Muscle layer of colon (tissue), 2 donors: ENCODE measurements at regions not wholly inside any gene's neighbourhood (a gene's known extent, or its start where the extent isn't known, plus 50 kb on each side); places are given as distances from the start of the nearest gene placed in this dataset.

Experiments used
- H3K27ac ChIP-seq: one replicate; pipeline ENCODE4 v1.7.0; 2013; ENCODE audit warnings: low read depth, mild to moderate bottlenecking, low read length, moderate library complexity
- H3K27me3 ChIP-seq, 2 donors: one replicate each; pipeline ENCODE4 v1.7.0; 2013; ENCODE audit warnings: low read length in 2 of 2, mild to moderate bottlenecking in 2 of 2; ENCODE audit not compliant: insufficient read depth in 2 of 2, control insufficient read depth in 1 of 2
- H3K36me3 ChIP-seq: one replicate; pipeline ENCODE4 v1.7.0; 2013; ENCODE audit warnings: mild to moderate bottlenecking, low read length; ENCODE audit not compliant: insufficient read depth
- H3K4me1 ChIP-seq: one replicate; pipeline ENCODE4 v1.7.0; 2013; ENCODE audit warnings: mild to moderate bottlenecking, low read length; ENCODE audit not compliant: insufficient read depth
- H3K4me3 ChIP-seq, 2 donors: one replicate each; pipeline ENCODE4 v1.7.0; 2013; ENCODE audit warnings: low read length in 2 of 2, low read depth in 1 of 2, mild to moderate bottlenecking in 1 of 2, moderate library complexity in 1 of 2
- H3K9ac ChIP-seq: one replicate; pipeline ENCODE4 v1.7.0; 2013; ENCODE audit warnings: low read length
- H3K9me3 ChIP-seq: one replicate; pipeline ENCODE4 v1.7.0; 2013; ENCODE audit warnings: mild to moderate bottlenecking, low read length
- donor health status: abdominal sarcoma.
- donor health status: Adenocarcinoma of cecum.

DNA sequence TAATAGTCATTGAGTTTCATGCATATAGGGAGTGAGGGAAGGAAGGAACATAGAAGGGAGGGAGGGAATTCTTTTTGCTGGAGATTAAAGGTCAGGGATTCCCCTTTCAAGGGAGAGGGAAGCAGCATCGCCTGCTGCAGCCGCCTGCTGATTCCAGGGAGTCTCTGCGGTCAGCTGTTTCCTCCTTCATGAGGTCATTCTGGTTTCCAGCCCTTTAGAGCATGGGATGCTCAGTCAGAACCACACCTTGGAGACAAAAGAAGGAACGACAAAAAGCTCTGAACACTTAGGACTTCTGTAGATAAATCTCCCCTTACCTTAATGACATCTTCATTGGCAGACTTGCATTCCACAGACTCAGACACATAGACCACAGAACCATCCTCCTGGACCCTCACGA lies 923.0 kb upstream of the TMEM132C start:
- Histone ChIP-seq H3K27ac (peak overlapping the region; percentile 32), H3K27me3 (no peaks in the 10 kb centered on the region), H3K9me3 (no peaks in the 10 kb centered on the region)

DNA sequence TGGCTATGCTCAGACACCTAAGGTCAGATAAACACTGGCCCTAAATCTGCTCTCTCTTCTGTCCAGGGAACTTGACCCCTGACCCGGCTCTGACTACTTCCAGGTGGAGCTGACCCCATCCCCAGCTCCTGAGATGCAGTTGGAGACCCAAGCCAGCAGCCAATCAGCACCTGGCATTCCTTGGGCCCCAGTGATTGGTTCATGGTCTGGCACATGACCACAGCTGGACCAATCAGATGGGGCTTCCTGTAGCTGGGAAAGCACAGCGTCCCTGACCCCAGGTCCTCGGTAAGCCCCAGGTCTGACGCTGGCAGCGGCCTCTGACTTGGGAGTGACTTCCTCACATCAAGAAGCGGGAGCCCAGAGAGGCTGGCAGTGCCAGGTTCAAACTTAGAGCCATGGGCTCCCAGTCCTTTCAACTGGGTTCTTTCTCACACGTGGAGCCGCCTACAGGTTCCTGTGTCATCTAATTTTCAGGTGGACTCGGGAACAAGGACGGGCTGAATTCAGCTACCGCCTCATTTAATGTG lies 915.4 kb upstream of the TMEM132C start:
- Histone ChIP-seq H3K4me1 (no peaks in the 10 kb centered on the region), H3K27ac (no peak overlapping the region), H3K9me3 (no peaks in the 10 kb centered on the region), H3K4me3 (no peak overlapping the region), H3K9ac (no peak overlapping the region), H3K36me3 (no peaks in the 10 kb centered on the region), H3K27me3 (no peaks in the 10 kb centered on the region)

More for the DNA sequence above, 923.0 kb upstream of the TMEM132C start:
- Histone ChIP-seq H3K9ac (no peak overlapping the region), H3K36me3 (no peaks in the 10 kb centered on the region), H3K4me3 (no peak overlapping the region), H3K4me1 (peaks cover 11% of the 10 kb centered on the region)

DNA sequence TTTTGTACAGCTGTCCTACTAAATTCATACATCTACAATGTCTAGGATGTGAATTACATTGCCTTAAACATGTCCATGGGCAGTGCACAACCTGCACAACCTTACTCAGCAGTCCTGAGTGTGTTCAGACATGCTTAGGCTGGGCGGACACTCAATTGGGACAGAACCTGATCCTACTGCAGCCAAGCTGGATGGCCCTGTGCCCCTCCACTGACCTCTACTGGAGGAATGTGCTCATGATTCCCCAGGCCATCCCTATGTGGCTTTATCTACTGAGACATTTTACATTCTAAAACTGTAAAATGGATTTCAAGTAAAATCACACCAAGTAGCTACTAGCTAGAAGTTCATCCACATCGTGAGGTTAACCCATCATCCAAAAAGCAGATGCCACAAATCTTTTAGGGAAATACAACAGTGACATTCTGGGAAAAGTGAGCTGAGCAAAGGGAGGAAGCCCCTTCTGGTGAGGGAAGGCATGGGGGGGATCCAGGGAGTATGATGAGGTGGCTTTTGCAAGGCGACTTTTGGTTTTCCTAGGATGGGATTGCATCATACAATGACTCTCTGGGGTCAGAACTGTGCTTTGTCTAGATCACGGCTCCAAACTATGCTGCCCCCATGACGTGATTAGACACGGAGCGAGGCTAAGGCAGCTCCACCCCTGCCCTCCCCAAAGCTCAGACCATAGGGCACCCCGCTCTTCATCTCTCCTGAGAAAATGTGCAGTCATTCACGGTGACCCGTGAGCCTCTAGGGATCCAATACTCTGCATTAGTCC lies 911.7 kb upstream of the TMEM132C start:
- Histone ChIP-seq H3K36me3 (no peaks in the 10 kb centered on the region), H3K4me1 (no peaks in the 10 kb centered on the region), H3K9me3 (no peaks in the 10 kb centered on the region), H3K4me3 (no peak overlapping the region), H3K9ac (no peak overlapping the region), H3K27me3 (no peaks in the 10 kb centered on the region), H3K27ac (no peak overlapping the region)

DNA sequence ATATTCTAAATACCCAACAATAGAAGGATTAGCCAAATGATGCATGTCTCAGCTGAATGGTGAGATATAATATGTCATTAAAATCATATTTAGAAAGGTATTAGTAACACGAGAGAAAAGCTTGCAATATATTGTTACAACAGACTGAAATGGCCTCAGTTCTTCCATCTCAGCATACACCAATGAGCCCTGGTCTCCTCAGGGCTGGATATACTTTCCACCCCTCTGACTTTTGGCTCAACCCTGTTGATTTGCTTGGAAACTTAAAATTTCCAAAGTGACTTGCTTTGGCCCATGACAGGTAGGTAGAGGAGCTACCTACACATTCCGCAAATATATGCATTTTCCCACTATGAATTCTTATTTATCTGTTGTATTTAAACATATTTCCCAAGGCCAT lies 908.1 kb upstream of the TMEM132C start:
- Histone ChIP-seq H3K9me3 (no peaks in the 10 kb centered on the region), H3K36me3 (no peaks in the 10 kb centered on the region), H3K27ac (no peak overlapping the region), H3K9ac (no peak overlapping the region), H3K4me1 (no peaks in the 10 kb centered on the region), H3K4me3 (no peak overlapping the region), H3K27me3 (no peaks in the 10 kb centered on the region)

DNA sequence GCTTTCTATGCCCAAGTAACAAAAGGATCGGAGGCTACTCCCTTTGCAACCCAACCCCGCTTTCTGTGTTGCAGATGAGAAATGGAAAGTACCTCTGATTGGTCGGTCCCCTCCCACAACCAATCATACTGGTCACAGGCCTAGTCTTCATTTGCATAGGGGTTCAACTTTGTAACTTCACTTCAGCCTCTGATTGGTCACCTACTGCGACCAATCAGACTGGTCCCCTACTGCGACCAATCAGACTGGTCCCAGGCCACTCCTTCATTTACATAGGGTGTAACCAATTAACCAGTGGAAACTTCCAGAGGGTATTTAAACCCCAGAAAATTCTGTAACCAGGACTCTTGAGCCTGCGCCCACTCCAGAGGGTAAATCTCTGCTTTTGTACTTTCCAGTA lies 906.4 kb upstream of the TMEM132C start:
- H3K4me3 ChIP-seq, result no peak overlapping the region
- H3K9ac ChIP-seq, result no peak overlapping the region
- H3K36me3 ChIP-seq, result no peaks in the 10 kb centered on the region
- H3K9me3 ChIP-seq, result no peaks in the 10 kb centered on the region
- H3K4me1 ChIP-seq, result no peaks in the 10 kb centered on the region
- no peaks in the 10 kb centered on the region for H3K27me3 ChIP-seq
- H3K27ac ChIP-seq, result no peak overlapping the region

DNA sequence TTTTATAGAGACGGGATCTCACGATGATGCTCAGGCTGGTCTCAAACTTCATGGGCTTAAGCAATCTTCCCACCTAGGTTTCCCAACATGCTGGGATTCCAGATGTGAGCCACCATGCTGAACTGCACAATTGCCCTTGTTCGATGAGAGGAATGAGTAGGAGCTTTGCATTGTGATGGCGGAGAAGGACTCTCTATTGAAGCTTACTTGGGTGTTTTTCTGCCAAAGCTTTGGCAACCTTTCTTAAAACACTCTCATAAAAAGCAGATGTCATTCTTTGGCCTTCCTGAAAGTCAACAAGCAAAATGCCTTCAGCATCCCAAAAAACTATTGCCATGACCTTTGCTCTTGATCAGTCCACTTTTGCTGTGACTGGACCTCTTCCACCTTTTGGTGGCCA lies 904.8 kb upstream of the TMEM132C start:
- no peak overlapping the region for H3K4me3 ChIP-seq
- no peaks in the 10 kb centered on the region for H3K4me1 ChIP-seq
- H3K36me3 ChIP-seq, result no peaks in the 10 kb centered on the region
- H3K9me3 ChIP-seq, result no peaks in the 10 kb centered on the region
- no peak overlapping the region for H3K27ac ChIP-seq
- no peaks in the 10 kb centered on the region for H3K27me3 ChIP-seq
- no peak overlapping the region for H3K9ac ChIP-seq

DNA sequence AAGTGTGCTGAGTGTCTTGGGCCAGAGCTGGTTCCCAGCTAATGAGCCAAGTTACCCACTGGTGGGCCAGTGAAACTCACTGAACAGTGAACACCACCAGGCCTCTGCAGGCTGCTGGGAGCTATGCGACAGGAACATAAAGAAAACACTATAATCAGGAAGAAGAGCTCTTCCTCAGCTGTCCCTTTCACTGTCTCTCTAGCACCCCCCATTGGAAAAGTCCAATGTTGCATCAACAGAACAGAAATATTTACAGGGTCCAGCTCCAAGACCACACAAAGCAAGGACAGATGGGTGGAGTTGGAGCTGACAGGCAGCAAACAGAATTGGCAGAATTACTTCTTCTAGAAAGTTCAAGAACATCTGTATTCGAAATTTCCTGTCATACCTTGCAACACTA lies 903.6 kb upstream of the TMEM132C start:
- Histone ChIP-seq H3K36me3 (no peaks in the 10 kb centered on the region), H3K9ac (no peak overlapping the region), H3K27ac (no peak overlapping the region), H3K4me1 (no peaks in the 10 kb centered on the region), H3K4me3 (no peak overlapping the region), H3K9me3 (no peaks in the 10 kb centered on the region), H3K27me3 (no peaks in the 10 kb centered on the region)

DNA sequence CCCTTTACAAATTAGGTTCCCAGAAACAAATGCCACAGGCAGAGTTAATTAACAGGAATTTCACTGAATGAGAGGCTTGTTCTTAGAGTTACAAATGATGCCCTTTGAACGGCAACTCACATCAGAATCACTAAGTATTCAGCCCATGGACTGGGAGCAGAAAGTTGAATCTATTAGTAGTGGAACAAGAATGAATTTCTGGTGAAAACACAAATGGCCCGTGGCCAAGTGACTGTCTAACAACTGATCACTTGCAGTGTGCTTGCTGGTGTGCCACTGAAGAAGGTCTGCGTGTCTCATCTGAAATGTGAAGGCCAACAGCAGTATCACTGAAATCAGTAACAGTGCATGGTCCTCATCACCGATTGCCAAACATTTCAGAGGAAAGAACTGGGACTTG lies 893.4 kb upstream of the TMEM132C start:
- Histone ChIP-seq H3K4me3 (no peak overlapping the region), H3K27me3 (no peaks in the 10 kb centered on the region), H3K27ac (no peak overlapping the region), H3K4me1 (no peaks in the 10 kb centered on the region), H3K36me3 (no peaks in the 10 kb centered on the region), H3K9ac (no peak overlapping the region), H3K9me3 (no peaks in the 10 kb centered on the region)

DNA sequence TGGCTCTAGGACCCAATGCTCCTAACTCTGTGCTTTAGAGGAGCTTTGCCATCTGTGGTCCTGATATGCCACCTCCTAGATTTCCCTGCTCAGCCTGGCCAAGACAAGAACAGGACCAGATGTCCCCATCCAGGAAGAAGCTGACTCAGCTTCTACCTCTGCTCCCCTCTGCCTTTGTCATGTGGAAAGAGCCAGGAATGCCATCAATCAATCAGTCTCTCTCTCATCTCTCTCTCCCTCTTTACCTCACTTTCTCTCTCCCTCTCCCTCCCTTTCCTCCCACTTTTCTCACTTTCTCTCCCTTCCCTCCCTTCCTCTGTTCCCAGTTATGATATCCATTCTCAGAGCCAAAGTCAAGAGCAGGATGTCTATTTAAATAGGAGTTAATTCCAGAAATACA lies 892.5 kb upstream of the TMEM132C start:
- H3K9me3 ChIP-seq, result no peaks in the 10 kb centered on the region
- no peak overlapping the region for H3K9ac ChIP-seq
- H3K36me3 ChIP-seq, result no peaks in the 10 kb centered on the region
- H3K4me3 ChIP-seq, result no peak overlapping the region
- H3K4me1 ChIP-seq, result no peaks in the 10 kb centered on the region
- no peaks in the 10 kb centered on the region for H3K27me3 ChIP-seq
- H3K27ac ChIP-seq, result no peak overlapping the region

DNA sequence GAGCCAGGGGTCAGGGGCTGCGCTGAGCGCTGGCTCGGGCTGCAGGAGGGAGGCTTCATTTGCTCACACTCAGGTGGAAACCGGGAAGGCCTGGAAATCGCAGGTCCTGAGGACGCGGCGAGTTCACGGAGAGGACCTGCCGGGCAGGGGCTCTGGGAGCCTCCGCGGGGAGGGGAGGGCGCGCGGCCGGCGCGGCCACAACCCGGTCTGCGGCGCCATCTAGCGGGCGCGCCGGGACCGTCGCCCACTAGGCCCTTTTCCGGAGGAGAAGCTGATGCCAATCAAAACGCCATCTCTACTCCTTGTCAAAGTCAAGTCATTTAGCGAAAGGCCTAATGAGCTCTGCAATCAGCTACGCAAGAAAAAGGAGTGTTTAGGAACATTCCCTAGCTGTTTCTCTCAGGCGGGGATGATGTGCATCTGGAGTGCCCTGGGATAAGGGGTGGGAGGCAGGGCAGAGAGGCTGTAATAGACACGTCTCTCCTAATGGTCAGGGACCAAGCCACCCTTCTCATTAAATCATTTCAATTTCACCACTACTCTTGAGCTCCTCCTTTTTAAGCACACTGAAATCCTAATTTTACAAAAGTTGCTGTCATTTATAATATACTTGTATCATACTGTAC lies 885.8 kb upstream of the TMEM132C start:
- no peaks in the 10 kb centered on the region for H3K9me3 ChIP-seq
- H3K36me3 ChIP-seq, result no peaks in the 10 kb centered on the region
- H3K4me3 ChIP-seq, result no peak overlapping the region
- no peak overlapping the region for H3K9ac ChIP-seq
- no peaks in the 10 kb centered on the region for H3K4me1 ChIP-seq
- no peak overlapping the region for H3K27ac ChIP-seq
- H3K27me3 ChIP-seq, result no peaks in the 10 kb centered on the region

DNA sequence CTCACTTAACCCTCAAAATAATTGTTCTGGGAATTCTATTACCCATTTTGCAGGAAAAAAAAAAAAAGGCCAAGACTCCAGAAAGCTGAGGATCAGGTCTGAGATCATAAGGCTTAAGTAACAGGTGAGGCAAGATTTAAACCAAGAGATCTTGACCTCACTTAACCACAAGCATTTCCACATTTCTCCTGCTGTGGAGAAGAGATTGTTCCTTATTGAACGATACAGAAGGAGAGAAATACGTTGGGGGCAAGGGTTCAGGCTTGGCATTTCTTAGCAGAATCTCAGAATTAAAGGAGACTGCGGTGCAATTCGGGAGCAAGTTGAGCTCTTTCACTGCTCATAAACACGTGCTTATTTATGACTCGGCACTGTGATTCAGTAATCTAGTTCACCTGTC lies 885.3 kb upstream of the TMEM132C start:
- no peaks in the 10 kb centered on the region for H3K9me3 ChIP-seq
- no peaks in the 10 kb centered on the region for H3K4me1 ChIP-seq
- H3K4me3 ChIP-seq, result no peak overlapping the region
- H3K9ac ChIP-seq, result no peak overlapping the region
- no peak overlapping the region for H3K27ac ChIP-seq
- no peaks in the 10 kb centered on the region for H3K27me3 ChIP-seq
- H3K36me3 ChIP-seq, result no peaks in the 10 kb centered on the region

DNA sequence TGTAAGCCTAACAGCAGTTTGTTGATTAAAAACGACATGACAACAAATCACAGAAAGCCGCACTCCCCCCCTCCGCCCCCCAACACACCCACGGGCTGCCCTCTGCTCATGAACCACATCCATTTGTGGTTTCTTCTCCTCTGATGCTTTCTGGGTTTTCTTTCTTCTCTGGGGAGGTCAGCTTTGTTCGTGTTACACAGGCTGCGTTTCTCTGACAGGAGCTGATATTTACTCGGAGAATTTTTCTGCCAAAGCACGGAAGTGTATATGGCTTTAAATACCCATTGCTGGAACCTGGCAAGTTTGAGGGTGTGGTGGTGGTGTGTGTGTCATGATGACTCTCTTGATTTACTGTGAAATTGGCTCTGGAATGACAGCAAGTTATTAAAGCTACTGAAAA lies 883.7 kb upstream of the TMEM132C start:
- Histone ChIP-seq H3K9me3 (no peaks in the 10 kb centered on the region), H3K27me3 (no peaks in the 10 kb centered on the region), H3K27ac (no peak overlapping the region), H3K36me3 (no peaks in the 10 kb centered on the region), H3K4me1 (no peaks in the 10 kb centered on the region), H3K4me3 (no peak overlapping the region), H3K9ac (no peak overlapping the region)
